GM18499 (cell line): ENCODE measurements at regions not wholly inside any gene's neighbourhood (a gene's known extent, or its start where the extent isn't known, plus 50 kb on each side); places are given as distances from the start of the nearest gene placed in this dataset.
"Not testable (repeated sequence)": the region's sequence is repeated elsewhere in the genome, so short reads cannot be mapped to it uniquely, and the experiment has no call there.

Source experiments
- ATAC-seq: cut with Tn5 transposase; IDR thresholded peaks from one replicate; pipeline ENCODE4 v1.9.1; 2021; ENCODE audit warnings: moderate number of reproducible peaks; ENCODE audit not compliant: insufficient read depth, unreplicated experiment

DNA sequence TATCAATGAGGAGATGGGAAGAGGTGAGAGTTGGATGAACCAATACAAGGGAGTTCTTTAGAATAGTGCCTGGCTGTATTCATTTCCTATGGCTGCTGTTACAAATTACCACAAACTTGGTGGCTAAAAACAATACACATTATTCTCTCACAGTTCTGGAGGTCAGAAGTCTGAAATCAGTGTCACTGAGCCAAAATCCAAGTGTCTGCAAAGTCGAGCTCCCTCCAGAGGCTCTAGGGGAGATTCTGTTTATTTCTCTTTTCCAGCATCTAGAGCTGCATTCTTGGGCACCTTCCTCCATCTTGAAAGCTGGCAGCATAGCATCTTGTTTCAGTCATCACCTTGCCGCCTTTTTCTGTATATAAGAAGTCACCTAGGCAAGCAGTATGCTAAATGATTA, 55.7 kb upstream of the TERB2 start:
- not testable (repeated sequence) for ATAC-seq

DNA sequence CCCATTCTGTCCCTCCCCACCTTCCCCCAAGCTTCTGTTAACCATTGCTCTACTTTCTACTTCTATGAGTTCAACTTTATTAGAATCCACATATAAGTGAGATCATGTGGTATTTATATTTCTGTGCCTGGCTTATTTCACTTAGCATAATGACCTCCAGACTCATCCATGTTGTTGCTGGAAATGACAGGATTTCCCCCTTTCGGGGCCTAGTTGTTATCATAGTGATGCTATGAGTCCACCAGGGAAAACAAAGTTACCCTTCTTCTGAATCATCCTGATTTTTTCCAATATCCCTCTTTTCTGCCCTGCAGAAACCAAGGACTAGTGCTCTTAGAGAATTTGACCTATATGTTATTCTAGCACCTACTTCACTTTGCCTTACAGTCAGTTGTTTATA, 53.2 kb upstream of the TERB2 start:
- ATAC-seq = not testable (repeated sequence)

DNA sequence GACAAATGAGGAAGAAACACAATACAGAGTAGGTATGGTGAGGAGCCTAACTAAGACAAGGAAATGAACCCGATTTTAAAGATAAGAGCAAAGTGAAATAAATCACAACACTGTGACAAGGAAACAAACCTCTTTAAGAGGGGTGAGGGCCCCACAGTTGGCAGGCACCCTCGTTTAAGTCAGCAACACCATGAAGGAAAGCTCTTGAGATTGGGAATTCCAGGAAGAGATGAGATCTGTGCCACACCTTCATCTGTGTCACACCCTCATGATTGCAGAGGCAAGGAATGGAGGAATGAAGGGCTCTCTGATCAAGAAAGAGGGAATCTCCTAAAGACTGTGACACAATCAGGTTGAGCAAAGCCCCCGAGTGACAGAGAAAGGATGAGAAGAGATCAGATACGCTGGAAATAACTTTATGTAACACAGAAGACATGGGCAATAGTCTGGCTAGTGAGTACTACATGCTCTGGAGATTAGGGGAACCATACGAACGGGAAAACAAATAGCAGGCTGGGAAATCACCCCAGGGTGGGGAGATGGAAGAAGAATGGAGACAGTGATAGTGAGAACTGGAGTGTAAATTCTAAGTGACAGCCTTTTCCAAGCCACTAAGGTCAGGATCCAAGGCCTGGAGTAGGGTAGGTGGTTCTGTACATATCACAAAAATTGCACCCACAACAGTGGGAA, 51.7 kb upstream of the TERB2 start:
- ATAC-seq = not testable (repeated sequence)
